SH-SY5Y (cell line): ENCODE measurements at regions not wholly inside any gene's neighbourhood (a gene's known extent, or its start where the extent isn't known, plus 50 kb on each side); places are given as distances from the start of the nearest gene placed in this dataset.

Experiments used
- GATA2 ChIP-seq: IDR thresholded peaks from 2 replicates; pipeline ENCODE4 v1.6.1; 2011; ENCODE audit warnings: mild to moderate bottlenecking, low read depth, low read length
- GATA3 ChIP-seq: IDR thresholded peaks from 2 replicates; pipeline ENCODE4 v1.6.1; 2011; ENCODE audit warnings: low read depth, mild to moderate bottlenecking, low read length, moderate library complexity

DNA sequence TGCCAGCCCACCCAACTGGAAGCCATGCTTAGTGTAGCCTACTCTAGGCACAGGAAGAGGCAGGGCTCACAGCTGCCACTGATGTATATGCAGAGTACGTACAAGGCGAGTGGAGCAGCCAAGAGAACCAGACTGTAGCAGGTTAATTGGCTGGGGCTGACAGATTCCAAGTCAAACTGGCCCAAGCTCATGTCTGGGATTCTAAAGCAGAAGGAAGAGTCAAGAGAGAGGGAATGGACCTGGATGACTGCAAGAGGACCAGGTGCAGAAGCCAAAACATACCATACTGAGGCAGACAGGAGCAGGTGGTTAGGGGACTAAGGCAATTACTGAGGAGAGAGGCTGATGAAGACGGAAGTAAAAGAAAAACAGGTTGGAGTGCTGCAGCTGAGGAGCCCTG lies 51.3 kb upstream of the LRRN2 start:
- TF ChIP-seq GATA2 = no peak
- no peak for TF ChIP-seq GATA3

DNA sequence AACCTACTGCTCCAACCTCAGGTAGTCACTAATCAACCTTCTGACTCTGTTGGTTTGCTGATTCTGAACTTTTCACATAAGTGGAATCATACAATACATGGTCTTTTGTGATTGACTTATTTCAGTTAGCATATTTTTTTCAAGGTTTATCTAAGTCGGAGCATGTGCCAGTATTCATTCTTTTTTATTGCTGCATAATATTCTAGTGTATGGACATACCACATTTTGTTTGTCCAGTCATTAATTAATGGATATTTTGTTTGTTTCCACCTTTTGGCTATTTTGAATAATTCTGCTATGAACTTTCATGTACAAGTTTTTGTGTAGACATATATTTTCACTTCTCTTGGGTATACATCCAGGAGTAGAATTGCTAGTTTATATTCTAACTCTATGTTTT lies 53.0 kb upstream of the LRRN2 start:
- no peak for TF ChIP-seq GATA2
- no peak for TF ChIP-seq GATA3

DNA sequence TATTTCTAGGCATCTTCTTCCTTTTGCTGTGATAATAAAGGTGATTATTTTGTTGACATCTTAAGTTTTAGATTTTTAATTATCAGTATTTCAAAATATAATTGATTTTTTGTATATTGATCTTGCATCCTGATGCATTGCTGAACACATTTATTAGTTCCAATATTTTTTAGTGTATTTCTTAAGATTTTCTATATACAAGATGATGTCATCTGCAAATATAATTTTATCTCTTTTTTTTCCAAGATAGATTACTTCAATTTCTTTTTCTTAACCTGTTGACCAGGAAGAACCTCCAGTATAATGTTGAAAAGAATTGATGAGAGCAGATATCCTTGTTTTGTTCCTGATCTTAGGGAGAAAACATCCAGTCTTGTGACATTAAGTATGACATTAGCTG lies 54.8 kb upstream of the LRRN2 start:
- TF ChIP-seq GATA3 (no peak), GATA2 (no peak)

DNA sequence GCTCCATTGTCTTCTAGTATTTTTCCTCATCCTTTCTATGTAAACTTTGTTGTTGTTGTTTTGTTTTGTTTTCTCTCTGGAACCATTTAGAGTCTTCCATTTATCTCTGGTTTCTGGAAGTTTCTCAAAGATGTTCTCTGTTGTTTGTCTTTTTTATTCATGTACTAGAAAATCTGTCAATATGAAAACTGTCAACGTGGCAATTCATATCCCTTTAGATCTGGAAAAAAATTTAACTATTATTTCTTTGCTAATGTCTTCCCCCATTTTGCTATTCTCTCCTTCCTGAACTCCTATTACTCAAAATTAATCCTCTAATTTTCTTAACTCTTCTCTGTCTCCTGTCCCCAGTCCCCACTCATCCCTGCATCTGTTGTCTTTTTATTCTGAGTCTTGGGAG lies 55.9 kb upstream of the LRRN2 start:
- TF ChIP-seq GATA2 (no peak), GATA3 (no peak)

DNA sequence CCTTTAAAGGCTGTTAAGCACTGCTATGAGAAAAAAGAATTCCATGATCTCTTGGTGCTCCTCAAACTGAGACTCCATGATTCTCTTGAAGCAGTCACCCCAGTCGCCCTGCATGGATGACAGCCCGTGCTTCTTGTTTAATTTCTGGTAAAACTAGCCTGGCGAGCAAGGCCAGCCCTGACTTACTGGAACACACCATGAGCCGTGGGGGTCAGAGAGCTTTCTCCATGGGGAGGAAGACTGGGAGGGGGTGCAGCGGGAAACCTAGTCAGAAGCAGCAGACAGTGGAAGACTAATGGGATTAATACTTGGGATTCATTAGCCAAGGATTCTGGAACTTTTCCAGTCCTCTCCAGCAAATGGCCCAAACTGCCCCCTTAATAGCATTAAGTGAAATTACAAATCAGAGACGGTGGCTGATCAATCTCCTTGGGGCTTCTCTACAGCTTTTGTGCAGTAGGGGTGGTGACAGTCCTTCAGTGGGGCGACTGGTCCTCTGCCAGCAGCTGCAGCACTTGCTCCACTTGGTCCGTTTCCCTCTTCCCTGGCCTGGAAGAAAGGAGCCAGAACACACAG lies 57.2 kb upstream of the LRRN2 start:
- TF ChIP-seq GATA3 (no peak), GATA2 (no peak)

DNA sequence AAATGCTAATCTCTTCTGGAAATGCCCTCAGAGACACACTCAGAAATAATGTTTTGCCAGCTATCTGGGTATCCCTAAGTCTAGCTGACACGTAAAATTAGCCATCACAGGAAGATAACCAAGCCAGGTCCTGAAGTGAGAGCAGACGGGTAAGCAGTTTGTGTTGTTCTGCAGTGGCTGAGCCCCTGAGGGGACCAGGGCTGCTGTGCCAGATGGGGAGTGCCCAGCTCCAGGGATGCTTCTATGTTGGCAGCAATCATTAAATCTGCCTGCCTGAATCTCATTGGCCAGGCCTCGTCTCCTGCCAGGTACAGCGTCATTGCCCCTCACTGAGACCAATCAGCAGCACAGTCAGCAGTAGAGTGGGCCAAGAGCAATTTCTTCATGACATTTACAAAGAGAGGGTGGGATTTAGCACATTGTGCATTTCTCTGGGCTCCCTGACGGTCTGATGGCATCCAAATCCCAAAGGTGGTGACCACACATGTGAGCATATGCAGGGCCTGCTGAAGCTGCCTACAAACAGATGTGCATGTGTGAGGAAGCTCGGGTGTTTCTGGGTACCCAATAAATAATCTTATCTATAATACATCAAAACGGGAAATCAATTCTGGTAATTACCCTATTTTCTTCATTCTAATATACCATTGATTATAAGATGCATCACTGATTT lies 58.7 kb upstream of the LRRN2 start:
- peak; percentile 94 for TF ChIP-seq GATA2
- TF ChIP-seq GATA3 = peak; percentile 85; the same call in 1 of the 2 replicates

DNA sequence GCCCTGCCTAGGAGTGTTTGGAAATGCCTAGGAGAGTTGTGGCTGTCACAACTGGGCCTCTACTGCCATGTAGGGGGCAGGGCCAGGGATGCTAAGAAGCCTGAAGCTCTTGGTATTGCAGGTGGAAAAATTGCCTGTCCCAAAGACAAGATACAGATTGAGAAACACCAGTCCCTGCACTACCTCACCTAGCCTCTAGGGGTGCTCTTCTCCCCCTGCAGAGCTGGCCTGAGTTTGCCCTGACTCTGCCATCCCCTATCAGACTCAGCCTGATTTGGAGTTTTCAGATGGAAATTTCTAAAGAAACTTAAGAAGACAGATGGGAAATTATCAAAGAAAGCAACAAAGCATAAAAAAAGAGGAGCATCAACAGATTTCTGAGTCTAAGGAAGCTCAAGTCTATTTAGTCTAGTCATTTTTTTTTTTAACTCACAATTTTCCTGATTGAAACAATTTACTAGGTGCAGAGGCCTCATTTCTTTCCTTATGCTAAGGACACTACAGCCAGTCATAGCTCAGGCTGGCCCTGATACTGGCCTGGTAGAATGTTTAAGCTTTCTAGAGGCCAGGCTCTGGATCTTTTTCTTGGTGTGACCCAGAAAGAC lies 61.4 kb upstream of the LRRN2 start:
- no peak for TF ChIP-seq GATA3
- TF ChIP-seq GATA2 = 0 out of 2 replicates have a peak, but pooled peaks have one; percentile 18

DNA sequence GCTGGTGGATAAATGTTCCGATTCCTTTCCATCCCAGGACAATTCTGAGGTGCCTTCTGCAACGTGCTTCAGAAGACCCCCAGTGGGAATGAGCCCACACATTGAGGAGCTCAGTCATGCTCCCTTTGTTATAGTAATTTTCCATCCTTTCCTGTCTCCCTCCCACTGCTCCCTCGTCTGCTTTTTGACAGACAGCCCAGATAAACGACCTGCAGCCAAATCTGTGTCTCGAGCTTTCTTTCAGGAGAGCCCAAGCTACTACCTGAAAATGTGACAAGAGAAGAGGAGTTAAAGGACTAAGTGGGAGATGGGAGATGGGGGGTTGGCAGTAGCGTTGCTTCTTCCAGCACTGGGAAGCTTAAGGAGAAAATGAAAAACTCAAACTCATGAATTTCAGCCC lies 65.9 kb upstream of the LRRN2 start:
- TF ChIP-seq GATA2 (no peak), GATA3 (no peak)

DNA sequence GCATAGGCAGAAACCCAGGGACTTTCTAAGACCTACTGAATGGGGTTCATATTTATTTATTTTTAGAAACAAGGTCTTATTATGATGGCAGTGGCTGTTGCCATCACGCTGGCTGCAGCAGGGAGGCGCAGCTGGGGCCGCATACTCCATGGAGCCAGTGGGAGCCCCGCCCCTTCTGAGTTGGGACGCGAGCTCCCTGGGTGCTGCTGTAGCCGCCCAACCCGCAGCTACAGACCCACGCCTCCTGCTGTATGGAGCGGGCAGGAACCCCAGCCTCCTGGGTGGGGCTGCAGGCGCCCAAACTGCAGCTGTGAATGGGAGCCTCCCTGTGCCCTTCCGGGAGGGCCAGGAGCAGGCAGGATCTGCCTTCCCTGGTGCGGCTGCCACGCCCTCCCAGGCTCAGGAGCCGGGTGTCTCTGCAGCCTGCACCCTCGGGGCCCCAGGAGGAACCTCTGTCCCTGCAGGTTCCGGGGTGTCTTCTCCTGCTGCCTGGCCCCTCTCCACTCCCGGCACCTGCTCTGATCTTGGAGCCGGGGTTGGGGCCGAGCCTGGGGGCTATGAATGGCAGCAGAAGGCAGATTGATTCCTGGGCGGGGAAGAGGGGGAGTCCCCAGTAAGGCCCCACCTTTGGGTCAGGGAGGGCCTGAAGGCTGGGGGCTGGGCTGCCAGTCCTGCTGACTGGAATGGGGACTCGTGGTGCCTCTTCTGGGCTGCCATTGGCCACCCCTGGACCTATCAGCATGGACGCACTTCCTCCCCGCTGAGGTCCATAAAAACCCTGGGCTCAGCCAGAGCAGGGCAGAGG lies 66.5 kb upstream of the LRRN2 start:
- TF ChIP-seq GATA2 (no peak), GATA3 (no peak)

DNA sequence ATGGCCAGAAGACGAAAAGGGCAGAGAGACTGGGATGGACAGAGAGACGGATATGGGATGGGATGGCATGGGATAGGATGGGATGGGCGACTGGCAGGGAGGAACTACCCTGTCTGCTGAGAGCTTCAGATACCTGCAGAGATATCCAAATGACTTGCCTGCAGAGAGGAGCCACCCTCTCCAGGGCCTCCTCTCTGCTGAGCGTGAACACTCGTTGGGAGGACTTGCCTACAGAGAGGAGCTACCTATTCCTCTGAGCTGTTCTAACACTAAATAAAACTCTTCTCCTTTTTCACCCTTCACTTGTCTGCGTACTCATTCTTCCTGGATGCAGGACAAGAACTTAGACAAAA lies 67.1 kb upstream of the LRRN2 start:
- TF ChIP-seq GATA3 (no peak), GATA2 (no peak)

DNA sequence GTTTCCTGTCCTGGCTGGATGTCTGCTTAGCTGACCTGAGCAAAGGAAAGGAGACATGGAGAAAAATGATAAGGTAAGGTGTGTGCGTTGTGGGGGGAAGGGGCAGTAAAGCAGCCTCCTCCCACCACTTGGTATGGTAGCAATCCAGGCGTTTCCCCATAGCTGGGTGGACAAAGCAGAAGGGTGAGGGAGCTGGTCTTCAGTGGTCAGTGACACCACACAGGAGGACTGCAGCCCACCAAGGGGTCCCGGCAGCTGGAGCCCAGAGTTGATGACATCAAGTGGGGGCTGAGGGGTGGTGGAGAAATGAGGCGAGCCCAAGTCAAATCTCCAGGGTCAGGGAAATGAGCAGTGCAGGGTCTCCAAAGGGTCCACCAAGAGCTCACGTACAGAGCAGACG lies 69.3 kb upstream of the LRRN2 start:
- TF ChIP-seq GATA3 = no peak
- TF ChIP-seq GATA2 = no peak

DNA sequence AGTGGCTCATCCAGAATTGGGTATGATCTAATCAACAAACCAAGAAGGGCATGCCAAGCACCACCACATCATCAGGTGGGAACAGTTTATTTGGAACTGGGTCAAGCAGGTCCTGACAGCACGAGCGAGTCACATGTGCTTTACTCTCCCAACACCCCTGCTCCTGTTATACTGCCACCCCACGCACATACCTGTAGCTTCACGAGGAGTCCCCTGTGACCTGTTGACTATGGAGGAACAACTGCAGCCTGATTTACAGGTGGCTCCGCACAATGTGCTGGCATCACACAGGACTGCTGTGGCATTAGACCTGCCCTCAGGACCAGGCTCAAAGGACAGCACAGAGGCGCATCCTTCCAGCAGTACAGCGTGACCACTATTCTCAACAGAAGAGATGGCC lies 70.8 kb upstream of the LRRN2 start:
- TF ChIP-seq GATA3 (no peak), GATA2 (no peak)

DNA sequence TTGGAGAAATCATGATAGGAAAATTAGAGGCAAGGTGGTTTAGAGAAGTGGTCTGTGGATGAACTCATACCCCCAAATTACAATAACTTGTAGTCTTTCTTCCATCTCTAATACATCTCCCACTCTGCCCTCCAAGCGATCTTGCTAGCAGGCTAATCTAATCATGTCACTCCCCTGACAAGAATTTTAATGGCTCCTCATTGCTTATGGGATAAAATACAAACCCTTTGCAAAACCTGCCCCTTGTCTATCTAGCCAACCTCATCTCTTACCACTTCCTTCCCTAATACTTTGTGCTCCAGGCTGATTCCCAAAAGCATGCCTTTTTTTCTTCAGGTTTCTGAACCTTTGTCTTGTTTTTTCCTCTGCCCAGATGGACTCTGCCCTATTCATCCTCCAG lies 71.3 kb upstream of the LRRN2 start:
- TF ChIP-seq GATA3 (no peak), GATA2 (no peak)

DNA sequence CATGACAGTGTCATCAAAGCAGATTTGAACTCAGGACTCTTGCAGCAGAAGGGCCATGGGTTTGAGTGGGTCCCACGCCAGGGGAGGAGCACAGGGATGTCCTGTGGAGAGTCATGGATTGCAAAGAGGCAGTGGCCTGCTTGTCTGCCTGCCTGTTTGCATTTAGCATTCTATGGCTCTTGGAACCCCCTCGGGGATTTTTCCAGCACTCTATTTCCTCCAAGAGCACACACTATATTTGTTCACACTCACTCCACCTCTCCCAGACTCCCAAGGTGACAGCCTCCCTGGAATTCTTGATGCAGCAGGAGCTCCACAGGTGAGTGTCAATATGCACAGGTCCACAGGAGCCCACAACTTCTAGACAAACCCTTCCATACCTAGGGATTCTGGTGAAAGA lies 73.1 kb upstream of the LRRN2 start:
- TF ChIP-seq GATA2 (no peak), GATA3 (no peak)

DNA sequence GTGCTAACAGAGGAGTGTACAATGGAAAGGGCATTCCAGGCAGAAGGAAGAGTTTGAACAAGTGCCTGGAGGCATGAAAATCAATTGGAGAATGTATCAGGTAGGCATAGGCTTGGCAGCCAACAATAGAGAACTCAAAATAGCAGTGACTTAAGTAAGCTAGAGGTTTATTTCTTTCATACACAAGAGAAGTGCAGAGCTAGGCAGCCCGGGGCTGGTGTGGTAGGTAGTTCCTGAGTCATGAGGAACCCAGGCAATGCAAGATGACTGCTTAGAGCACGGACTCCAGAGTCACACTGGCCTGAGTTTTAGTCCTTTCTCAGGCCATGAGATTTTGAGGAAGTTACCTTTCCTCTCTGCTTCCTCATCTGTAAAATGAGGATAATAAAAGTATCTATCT lies 74.8 kb upstream of the LRRN2 start:
- TF ChIP-seq GATA2 (no peak), GATA3 (no peak)

DNA sequence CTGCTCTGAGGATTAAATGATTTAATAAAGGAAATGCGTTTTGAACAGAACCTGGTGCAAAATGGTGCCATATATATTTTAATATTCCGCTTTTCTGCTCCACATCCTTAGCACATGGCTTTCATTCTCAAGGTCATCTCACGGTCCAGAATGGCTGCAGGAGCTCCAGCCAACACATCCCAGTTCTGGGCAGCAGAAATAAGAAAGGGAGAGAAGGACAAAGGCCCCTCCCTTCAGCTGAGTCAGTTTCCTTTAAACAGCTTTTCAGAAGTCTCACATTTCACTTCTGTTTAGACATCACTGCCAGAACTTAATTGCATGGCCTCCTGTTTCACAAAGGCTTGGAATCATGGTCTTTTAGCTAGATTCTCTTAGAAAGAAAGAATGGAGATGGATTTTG lies 75.2 kb upstream of the LRRN2 start:
- TF ChIP-seq GATA2 = no peak
- no peak for TF ChIP-seq GATA3
